A673 (cell line): ENCODE measurements at regions not wholly inside any gene's neighbourhood (a gene's known extent, or its start where the extent isn't known, plus 50 kb on each side); places are given as distances from the start of the nearest gene placed in this dataset.
"Not testable (repeated sequence)": the region's sequence is repeated elsewhere in the genome, so short reads cannot be mapped to it uniquely, and the experiment has no call there.

Source experiments
- BruUV-seq: library from RNA; stranded (reverse); fragments of 400-500 nt; replicated peaks from 2 replicates; lab custom pipeline; 2021; lab: Mats Ljungman, UMichigan
- CTCF ChIA-PET: fragments of 300-600 bp; sonication (Branson Sonifier 250); formaldehyde crosslinking; loops from one replicate; lab custom pipeline; 2022; ENCODE audit warnings: antibody characterized with exemption; lab: Charles Lee
- POLR2A ChIA-PET: fragments of 300-600 bp; sonication (Branson Sonifier 250); formaldehyde crosslinking; loops from one replicate; lab custom pipeline; 2022; ENCODE audit warnings: antibody characterized with exemption; ENCODE audit not compliant: low non-redundant PET; lab: Charles Lee
- DNase-seq: peaks from one replicate; pipeline ENCODE4 v3.0.0-alpha.2; 2015; ENCODE audit warnings: low spot score
- H3K27ac ChIP-seq: fragments of 200-600 bp; sonication (generic); 2 replicates; pipeline ENCODE4 v1.5.1; 2016; ENCODE audit warnings: mixed run types, low read depth, mild to moderate bottlenecking, mixed read lengths, antibody characterized with exemption, low read length; ENCODE audit not compliant: poor library complexity, severe bottlenecking
- H3K27me3 ChIP-seq: fragments of 200-600 bp; sonication (generic); replicated peaks from 2 replicates; pipeline ENCODE4 v1.6.1; 2017; ENCODE audit warnings: mixed run types, low read depth, mild to moderate bottlenecking, mixed read lengths, antibody characterized with exemption, low read length; ENCODE audit not compliant: insufficient read depth, poor library complexity
- H3K36me3 ChIP-seq: fragments of 200-600 bp; sonication (generic); 2 replicates; pipeline ENCODE4 v1.6.1; 2016; ENCODE audit warnings: mixed run types, mild to moderate bottlenecking, mixed read lengths, antibody characterized with exemption, low read length; ENCODE audit not compliant: insufficient read depth, poor library complexity, severe bottlenecking
- H3K4me1 ChIP-seq: fragments of 200-600 bp; sonication (generic); 2 replicates; pipeline ENCODE4 v1.6.1; 2017; ENCODE audit warnings: mixed run types, mild to moderate bottlenecking, mixed read lengths, antibody characterized with exemption, low read length; ENCODE audit not compliant: insufficient read depth, poor library complexity, severe bottlenecking
- H3K4me3 ChIP-seq: fragments of 200-600 bp; sonication (generic); 2 replicates; pipeline ENCODE4 v1.5.1; 2016; ENCODE audit warnings: low read depth, mixed run types, mild to moderate bottlenecking, mixed read lengths, low read length; ENCODE audit not compliant: poor library complexity, severe bottlenecking
- H3K9me3 ChIP-seq: fragments of 200-600 bp; sonication (generic); 2 replicates; pipeline ENCODE4 v1.6.1; 2016; ENCODE audit warnings: mixed run types, low read depth, mild to moderate bottlenecking, mixed read lengths, antibody characterized with exemption, low read length; ENCODE audit not compliant: poor library complexity, severe bottlenecking
- CTCF ChIP-seq: fragments of 300-800, 200-600 bp; sonication (generic); conservative IDR thresholded peaks from 2 replicates; pipeline ENCODE4 v1.5.1; 2017; ENCODE audit warnings: low read depth, mild to moderate bottlenecking, antibody characterized with exemption, low read length, moderate library complexity, mixed read lengths
- EZH2 ChIP-seq: fragments of 200-600 bp; sonication (generic); IDR thresholded peaks from 2 replicates; pipeline ENCODE4 v1.6.1; 2017; ENCODE audit warnings: borderline replicate concordance, low read depth, mild to moderate bottlenecking, mixed read lengths, antibody characterized with exemption, low read length; ENCODE audit not compliant: poor library complexity, severe bottlenecking
- intact Hi-C: fragments of 100-400 bp; cut with micrococcal nuclease; formaldehyde crosslinking; loops from one replicate; pipeline ENCODE4 v1.10.0; 2022; ENCODE audit not compliant: unreplicated experiment

GRCh38 chr6:27556406-27556805 lies 83.5 kb upstream of the ZNF184 start:
- no peak for DNase-seq
- ChIA-PET POLR2A (no interaction called here), CTCF (no interaction called here)
- H3K27ac ChIP-seq: no peak overlapping the region
- no peak for TF ChIP-seq EZH2
- no peaks in the 10 kb centered on the region for H3K36me3 ChIP-seq
- H3K9me3 ChIP-seq: no peaks in the 10 kb centered on the region
- H3K4me1 ChIP-seq: no peaks in the 10 kb centered on the region
- H3K4me3 ChIP-seq: no peak overlapping the region
- H3K27me3 ChIP-seq: no peaks in the 10 kb centered on the region
- intact Hi-C loops: no loop called here
- BruUV-seq: no TSS peak

GRCh38 chr6:27553123-27553904 lies 80.4 kb upstream of the ZNF184 start:
- no peaks in the 10 kb centered on the region for H3K4me1 ChIP-seq
- no peaks in the 10 kb centered on the region for H3K36me3 ChIP-seq
- peak; percentile 89 for DNase-seq
- POLR2A ChIA-PET: no interaction called here
- no peak for TF ChIP-seq EZH2
- TF ChIP-seq CTCF: no peak
- CTCF ChIA-PET: no interaction called here
- TSS peak; percentile 99 for BruUV-seq
- no peaks in the 10 kb centered on the region for H3K27me3 ChIP-seq
- H3K4me3 ChIP-seq: peak overlapping the region; percentile 51
- H3K9me3 ChIP-seq: no peaks in the 10 kb centered on the region
- intact Hi-C loops: loop anchor here (2.0 kb wide), 1 partner anchor 29 kb away; no protein-coding TSS in a partner anchor
- H3K27ac ChIP-seq: peak overlapping the region; percentile 39

- POLR2A ChIA-PET: no interaction called here
- intact Hi-C loops: loop anchor here (2.0 kb wide), 1 partner anchor 31 kb away; no protein-coding TSS in a partner anchor
- H3K36me3 ChIP-seq: no peaks in the 10 kb centered on the region
- no peaks in the 10 kb centered on the region for H3K4me1 ChIP-seq
- TF ChIP-seq EZH2: no peak
- H3K4me3 ChIP-seq: no peak overlapping the region
- DNase-seq: no peak
- BruUV-seq: no TSS peak
- H3K27ac ChIP-seq: no peak overlapping the region
- H3K27me3 ChIP-seq: no peaks in the 10 kb centered on the region
- CTCF ChIA-PET: no interaction called here
- H3K9me3 ChIP-seq: no peaks in the 10 kb centered on the region
Observed at GRCh38 chr6:27551607-27552006, 78.7 kb upstream of the ZNF184 start.

- no TSS peak for BruUV-seq
- H3K4me1 ChIP-seq: no peaks in the 10 kb centered on the region
- DNase-seq: no peak
- ChIA-PET POLR2A (no interaction called here), CTCF (no interaction called here)
- no peaks in the 10 kb centered on the region for H3K36me3 ChIP-seq
- H3K27me3 ChIP-seq: no peaks in the 10 kb centered on the region
- H3K9me3 ChIP-seq: no peaks in the 10 kb centered on the region
- TF ChIP-seq EZH2 (no peak), CTCF (no peak)
- intact Hi-C loops: no loop called here
- H3K4me3 ChIP-seq: no peak overlapping the region
- no peak overlapping the region for H3K27ac ChIP-seq
Observed at GRCh38 chr6:27550692-27551091, 77.8 kb upstream of the ZNF184 start.

GRCh38 chr6:27549241-27549598 lies 76.3 kb upstream of the ZNF184 start:
- H3K4me1 ChIP-seq, DNase-seq, H3K9me3 ChIP-seq, CTCF ChIA-PET, H3K27me3 ChIP-seq, H3K36me3 ChIP-seq, BruUV-seq, POLR2A ChIA-PET, H3K4me3 ChIP-seq, H3K27ac ChIP-seq: not testable (repeated sequence)
- intact Hi-C loops: loop anchor here (5.0 kb wide), 2 partner anchors 43 to 138 kb away; no protein-coding TSS in a partner anchor
